ENCODE measurements at regions not wholly inside any gene's neighbourhood (a gene's known extent, or its start where the extent isn't known, plus 50 kb on each side); places are given as distances from the start of the nearest gene placed in this dataset.

DNA sequence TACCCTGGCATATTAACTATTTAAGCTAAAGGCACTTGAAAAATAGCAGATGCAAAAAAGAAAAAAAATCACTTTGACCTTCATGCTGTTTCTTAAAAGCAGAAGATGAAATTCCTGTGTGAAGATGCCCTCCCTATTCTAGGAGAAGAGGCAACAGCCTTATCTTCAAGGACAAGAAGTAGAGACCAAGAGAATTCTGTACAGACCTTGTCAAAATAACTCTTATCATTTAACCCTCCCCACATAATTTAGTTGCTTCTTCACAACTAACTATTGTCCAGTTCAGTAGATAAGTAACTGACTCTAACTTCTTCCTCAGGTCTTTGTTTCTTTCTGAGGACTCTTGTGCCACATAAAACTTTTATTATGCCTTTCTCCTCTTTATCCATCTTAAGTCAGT is 72.0 kb upstream of the MARCHF10 start:
- no peaks in the 10 kb centered on the region for H3K36me3 Mint-ChIP-seq (ENCODE audit: low read depth)
- H3K27ac Mint-ChIP-seq: no peak overlapping the region
- peaks cover 13% of the 10 kb centered on the region for H3K27me3 Mint-ChIP-seq (ENCODE audit: low read depth, poor library complexity)
- DNase-seq: no peak
- H3K4me1 Mint-ChIP-seq: peaks cover 27% of the 10 kb centered on the region
- H3K9me3 Mint-ChIP-seq: peaks cover 4% of the 10 kb centered on the region
- TF ChIP-seq, protein P1, sequence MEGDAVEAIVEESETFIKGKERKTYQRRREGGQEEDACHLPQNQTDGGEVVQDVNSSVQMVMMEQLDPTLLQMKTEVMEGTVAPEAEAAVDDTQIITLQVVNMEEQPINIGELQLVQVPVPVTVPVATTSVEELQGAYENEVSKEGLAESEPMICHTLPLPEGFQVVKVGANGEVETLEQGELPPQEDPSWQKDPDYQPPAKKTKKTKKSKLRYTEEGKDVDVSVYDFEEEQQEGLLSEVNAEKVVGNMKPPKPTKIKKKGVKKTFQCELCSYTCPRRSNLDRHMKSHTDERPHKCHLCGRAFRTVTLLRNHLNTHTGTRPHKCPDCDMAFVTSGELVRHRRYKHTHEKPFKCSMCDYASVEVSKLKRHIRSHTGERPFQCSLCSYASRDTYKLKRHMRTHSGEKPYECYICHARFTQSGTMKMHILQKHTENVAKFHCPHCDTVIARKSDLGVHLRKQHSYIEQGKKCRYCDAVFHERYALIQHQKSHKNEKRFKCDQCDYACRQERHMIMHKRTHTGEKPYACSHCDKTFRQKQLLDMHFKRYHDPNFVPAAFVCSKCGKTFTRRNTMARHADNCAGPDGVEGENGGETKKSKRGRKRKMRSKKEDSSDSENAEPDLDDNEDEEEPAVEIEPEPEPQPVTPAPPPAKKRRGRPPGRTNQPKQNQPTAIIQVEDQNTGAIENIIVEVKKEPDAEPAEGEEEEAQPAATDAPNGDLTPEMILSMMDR (IDR thresholded peaks at IDR 0.05): no peak
- no peak overlapping the region for H3K4me3 Mint-ChIP-seq

DNA sequence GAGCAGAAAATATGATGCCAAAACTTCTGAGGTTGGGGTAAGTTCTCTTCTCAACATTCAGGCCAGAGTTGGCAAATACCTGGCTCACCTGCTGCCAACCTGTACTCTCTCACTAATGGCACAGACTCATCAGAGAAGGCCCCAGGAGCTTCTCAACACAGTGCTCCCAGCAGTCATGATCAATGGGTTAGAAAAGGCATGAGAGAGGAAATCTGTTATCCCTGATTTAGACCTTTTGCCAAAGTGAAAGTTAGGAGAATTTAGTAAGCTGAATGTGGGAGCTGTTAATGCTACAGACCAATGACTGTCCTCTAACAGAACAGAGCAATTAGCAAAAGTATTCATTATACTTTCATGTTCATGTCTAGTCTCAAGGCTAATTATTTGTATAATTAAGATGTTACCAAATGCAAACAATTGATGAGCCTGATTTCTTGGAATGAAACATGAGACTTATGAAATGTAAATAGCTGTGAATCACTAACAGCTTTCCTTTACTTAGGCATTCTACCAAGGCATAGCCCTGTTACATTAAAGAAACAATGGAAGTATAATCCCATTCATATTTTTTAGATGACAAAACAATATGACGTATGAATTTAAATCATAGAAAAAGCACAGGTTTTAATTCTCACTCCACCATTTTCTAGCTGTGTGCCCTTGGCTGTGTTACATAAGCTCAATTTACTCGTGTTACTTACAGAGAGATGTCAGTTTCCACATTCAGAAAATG is 68.7 kb upstream of the MARCHF10 start:
- no peak overlapping the region for H3K27ac Mint-ChIP-seq

DNA sequence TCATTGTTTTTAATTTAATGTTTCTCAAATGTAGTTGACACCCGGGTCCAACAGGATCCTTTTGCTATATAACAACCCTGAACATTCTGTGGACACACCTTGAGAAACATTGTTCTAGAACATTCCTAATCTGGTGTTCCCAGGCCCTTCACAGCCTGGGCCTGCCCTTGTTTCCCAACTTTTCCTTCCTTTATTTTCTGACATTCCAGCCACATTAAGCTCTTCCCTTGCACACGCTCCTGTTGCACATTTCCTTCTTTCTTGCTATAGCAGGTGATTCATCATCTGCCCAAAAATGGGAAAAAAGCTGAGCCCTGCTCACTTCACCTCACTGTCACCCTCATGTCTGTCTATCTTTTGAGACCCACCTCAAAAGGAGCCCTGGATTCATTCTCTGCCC is 67.9 kb upstream of the MARCHF10 start:
- Mint-ChIP-seq H3K27me3 (ENCODE audit: low read depth, poor library complexity) (peaks cover 13% of the 10 kb centered on the region), H3K4me1 (peaks cover 56% of the 10 kb centered on the region), H3K27ac (peak overlapping the region; percentile 15), H3K36me3 (ENCODE audit: low read depth) (no peaks in the 10 kb centered on the region), H3K4me3 (no peak overlapping the region), H3K9me3 (no peaks in the 10 kb centered on the region)
- TF ChIP-seq, protein P1 (IDR thresholded peaks at IDR 0.05): no peak
- no peak for DNase-seq

More for the DNA sequence above, 68.7 kb upstream of the MARCHF10 start:
- H3K27me3 Mint-ChIP-seq (ENCODE audit: low read depth, poor library complexity): peaks cover 13% of the 10 kb centered on the region
- TF ChIP-seq, protein P1 (IDR thresholded peaks at IDR 0.05): no peak
- H3K9me3 Mint-ChIP-seq: no peaks in the 10 kb centered on the region
- DNase-seq: no peak
- peaks cover 48% of the 10 kb centered on the region for H3K4me1 Mint-ChIP-seq
- no peak overlapping the region for H3K4me3 Mint-ChIP-seq
- no peaks in the 10 kb centered on the region for H3K36me3 Mint-ChIP-seq (ENCODE audit: low read depth)

DNA sequence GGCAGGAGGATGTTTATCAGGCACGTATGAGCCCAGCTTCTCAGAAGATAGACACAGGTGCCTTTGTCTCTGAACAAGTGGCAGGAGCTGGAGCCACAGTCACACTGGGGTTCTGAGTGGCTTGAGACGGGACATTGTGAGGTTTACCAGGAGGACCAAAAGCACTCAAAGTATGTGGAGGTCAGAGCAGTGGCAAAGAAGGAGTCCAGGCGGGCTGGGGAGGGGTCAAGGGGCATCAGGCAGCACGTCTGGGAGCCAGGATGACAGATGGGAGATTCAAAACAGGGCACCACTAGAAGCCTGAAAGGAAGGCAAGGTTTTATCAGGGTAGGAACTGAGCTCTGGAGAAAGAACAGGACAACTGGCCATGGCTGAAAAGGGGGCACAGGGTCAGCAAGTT is 67.2 kb upstream of the MARCHF10 start:
- H3K9me3 Mint-ChIP-seq: no peaks in the 10 kb centered on the region
- DNase-seq: peak; percentile 42
- TF ChIP-seq, protein P1 (IDR thresholded peaks at IDR 0.05): no peak
- H3K36me3 Mint-ChIP-seq (ENCODE audit: low read depth): no peaks in the 10 kb centered on the region
- peaks cover 63% of the 10 kb centered on the region for H3K4me1 Mint-ChIP-seq
- peaks cover 9% of the 10 kb centered on the region for H3K27me3 Mint-ChIP-seq (ENCODE audit: low read depth, poor library complexity)
- H3K4me3 Mint-ChIP-seq: no peak overlapping the region
- H3K27ac Mint-ChIP-seq: peak overlapping the region; percentile 14

DNA sequence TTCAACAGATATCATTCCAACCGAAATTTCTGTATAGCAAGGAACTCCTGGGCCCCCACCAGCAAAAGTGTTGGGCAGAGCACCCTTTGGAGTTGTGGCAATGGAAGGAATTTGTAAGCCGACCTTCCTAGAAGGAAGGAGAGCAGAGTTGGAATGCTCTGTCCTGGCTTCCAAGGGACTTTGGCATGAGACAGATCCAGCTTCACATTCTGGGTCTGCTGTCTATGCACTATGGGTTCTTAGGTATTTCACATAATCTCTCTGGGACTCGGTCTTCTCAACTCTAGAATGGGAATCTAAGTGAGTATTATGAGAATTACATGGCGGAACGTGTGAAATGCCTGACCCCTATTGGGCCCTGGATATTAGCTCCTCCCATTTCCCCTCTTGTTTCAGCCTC is 63.2 kb upstream of the MARCHF10 start:
- Mint-ChIP-seq H3K4me3 (no peak overlapping the region), H3K36me3 (ENCODE audit: low read depth) (no peaks in the 10 kb centered on the region), H3K9me3 (peaks cover 6% of the 10 kb centered on the region), H3K4me1 (peaks cover 71% of the 10 kb centered on the region), H3K27ac (no peak overlapping the region), H3K27me3 (ENCODE audit: low read depth, poor library complexity) (peaks cover 7% of the 10 kb centered on the region)
- TF ChIP-seq, protein P1 (IDR thresholded peaks at IDR 0.05): no peak
- DNase-seq: no peak

DNA sequence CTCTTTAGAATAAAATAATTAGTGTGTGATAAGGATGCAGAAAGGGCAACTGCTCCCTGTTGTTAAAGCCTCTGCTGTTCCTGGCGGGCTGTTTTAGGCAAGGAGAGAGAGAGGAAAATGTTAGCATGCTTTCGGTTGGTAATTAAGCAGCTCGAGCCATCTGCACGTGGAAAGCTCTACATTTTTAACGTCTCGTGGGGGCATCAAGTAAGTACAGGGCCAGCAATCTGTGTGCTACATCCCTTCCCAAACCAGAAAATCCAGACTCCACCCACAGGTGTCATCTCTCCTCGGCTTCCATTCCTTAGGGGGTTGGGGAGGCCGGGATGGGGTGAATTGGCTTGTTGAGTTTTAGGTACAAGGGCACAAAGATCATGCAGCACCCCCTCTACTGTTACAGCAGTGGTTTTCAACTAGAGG is 62.4 kb upstream of the MARCHF10 start:
- DNase-seq: peak; percentile 11
- Mint-ChIP-seq H3K9me3 (peaks cover 7% of the 10 kb centered on the region), H3K27me3 (ENCODE audit: low read depth, poor library complexity) (peaks cover 7% of the 10 kb centered on the region), H3K36me3 (ENCODE audit: low read depth) (no peaks in the 10 kb centered on the region), H3K4me1 (peaks cover 66% of the 10 kb centered on the region), H3K27ac (peak overlapping the region; percentile 95), H3K4me3 (peak overlapping the region; percentile 33)
- TF ChIP-seq, protein P1 (IDR thresholded peaks at IDR 0.05): no peak
